NCI-H446 treated with DMSO at 0.1 percent for 48 hours (cell line): ENCODE measurements at regions not wholly inside any gene's neighbourhood (a gene's known extent, or its start where the extent isn't known, plus 50 kb on each side); places are given as distances from the start of the nearest gene placed in this dataset.
"Not testable (repeated sequence)": the region's sequence is repeated elsewhere in the genome, so short reads cannot be mapped to it uniquely, and the experiment has no call there.

Experiments used
- DNase-seq: peaks from one replicate; lab custom pipeline; 2025; lab: John Stamatoyannopoulos, UW

DNA sequence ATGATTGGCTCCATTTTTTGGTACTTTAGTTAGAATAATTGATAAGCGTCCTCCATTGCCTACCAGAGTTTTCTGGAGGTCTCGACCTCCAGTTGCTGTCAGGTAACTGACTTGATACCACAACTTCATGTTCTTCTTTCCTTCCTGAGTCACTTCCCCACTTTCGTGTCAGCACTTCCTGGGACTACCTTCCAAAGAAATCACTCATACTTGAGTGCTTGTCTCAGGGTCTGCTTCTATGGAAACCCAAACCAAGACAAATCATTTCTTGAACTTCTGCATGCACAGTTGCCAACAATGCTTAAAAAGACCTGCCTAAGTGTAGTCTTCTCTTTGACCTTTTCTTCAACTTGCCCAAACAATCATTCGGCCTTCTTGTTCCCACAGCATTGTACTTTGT lies 210.3 kb upstream of the ETAA1 start:
- no peak for DNase-seq

GRCh38 chr2:67195327-67195726 lies 201.8 kb upstream of the ETAA1 start:
- not testable (repeated sequence) for DNase-seq

GRCh38 chr2:67201521-67201920 lies 195.6 kb upstream of the ETAA1 start:
- DNase-seq = no peak

- no peak for DNase-seq
Observed at GRCh38 chr2:67204349-67204748, 192.8 kb upstream of the ETAA1 start.

GRCh38 chr2:67208887-67209500 lies 188.1 kb upstream of the ETAA1 start:
- no peak for DNase-seq

DNA sequence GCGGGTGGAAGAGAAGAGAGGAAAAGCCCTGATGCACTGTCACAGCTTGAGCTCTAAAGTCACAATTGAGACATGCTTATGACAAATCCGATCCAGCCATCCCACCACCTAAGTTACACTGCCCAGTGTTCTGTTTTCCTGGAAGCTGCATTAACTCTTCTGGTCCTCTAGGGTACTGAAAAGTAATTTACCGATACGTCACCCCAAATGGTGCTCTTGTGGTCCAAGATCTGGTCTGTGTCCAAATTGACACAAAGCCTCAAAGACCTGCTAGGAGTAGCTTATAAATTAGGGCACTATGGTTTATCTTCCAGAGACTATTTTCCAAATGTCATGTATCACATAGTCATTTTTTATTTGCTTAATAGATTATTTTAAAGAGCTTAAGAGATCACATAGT lies 186.7 kb upstream of the ETAA1 start:
- no peak for DNase-seq

GRCh38 chr2:67212203-67212602 lies 184.9 kb upstream of the ETAA1 start:
- DNase-seq = no peak

DNA sequence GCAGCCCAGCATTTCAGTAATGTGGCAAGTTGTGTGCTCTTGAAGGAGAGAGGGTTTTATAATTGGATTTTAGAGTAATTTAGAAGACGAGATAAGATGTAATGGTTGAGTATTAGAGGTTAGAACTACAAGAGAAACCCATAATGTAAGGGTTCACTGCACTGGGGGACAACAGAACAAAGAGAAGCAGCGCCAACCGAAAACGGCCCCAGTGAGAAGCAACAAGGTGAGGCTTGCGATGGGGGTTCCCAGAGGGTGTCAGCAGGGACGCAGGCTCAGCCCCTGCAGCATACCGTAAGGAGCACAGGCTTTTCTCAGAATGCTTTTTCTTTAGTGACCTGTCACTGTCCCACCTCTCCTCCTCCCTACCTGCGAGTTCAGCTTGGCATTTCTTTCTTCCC lies 183.9 kb upstream of the ETAA1 start:
- no peak for DNase-seq

GRCh38 chr2:67213677-67214402 lies 183.3 kb upstream of the ETAA1 start:
- no peak for DNase-seq

DNA sequence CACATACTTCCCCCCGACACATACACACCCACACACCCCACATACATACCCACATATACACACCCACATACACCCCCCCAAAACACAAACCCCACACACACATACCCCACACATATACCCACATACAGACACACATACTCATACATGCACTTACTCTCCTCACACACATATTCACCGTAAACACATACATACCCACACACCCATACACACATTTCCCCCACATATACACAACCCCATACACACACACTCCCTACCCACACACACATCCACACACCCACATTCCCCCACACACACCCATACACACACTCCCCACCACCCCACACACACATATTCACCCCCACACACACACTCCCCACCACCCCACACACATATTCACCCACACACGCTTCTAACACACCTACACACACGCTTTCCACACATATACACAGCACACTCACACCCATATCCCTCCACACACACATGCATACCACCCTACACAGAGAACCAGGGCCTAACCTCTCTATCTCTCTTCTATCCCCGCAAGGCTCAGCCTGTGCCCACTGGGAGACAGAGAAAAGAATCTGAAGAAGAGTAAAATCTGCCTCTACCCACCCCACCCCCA lies 182.4 kb upstream of the ETAA1 start:
- DNase-seq = no peak

- DNase-seq = peak; percentile 11
Observed at GRCh38 chr2:67215214-67216055, 181.7 kb upstream of the ETAA1 start.

GRCh38 chr2:67216103-67216502 lies 181.0 kb upstream of the ETAA1 start:
- no peak for DNase-seq

DNA sequence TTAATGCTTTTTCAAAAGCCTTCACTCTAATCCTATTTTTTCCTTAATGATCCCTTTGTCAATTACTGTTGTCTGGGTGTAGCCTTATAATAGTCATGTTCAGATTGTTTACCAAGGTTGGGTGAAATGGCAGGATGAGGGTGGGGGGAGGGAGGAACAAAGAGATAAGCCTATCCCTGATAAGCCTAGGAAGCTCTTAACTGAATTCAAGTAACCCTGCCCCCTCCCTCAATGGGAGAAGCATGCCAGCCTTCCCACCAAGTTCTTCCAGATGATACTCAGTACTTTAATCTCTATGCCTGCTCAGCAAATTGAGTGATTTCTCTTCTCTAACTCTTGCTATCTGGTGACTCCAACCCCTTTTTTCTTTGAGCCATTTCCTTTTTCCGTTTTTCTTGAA lies 180.3 kb upstream of the ETAA1 start:
- DNase-seq = no peak

GRCh38 chr2:67217398-67217797 lies 179.7 kb upstream of the ETAA1 start:
- no peak for DNase-seq

- DNase-seq = no peak
Observed at GRCh38 chr2:67218056-67218455, 179.1 kb upstream of the ETAA1 start.

DNA sequence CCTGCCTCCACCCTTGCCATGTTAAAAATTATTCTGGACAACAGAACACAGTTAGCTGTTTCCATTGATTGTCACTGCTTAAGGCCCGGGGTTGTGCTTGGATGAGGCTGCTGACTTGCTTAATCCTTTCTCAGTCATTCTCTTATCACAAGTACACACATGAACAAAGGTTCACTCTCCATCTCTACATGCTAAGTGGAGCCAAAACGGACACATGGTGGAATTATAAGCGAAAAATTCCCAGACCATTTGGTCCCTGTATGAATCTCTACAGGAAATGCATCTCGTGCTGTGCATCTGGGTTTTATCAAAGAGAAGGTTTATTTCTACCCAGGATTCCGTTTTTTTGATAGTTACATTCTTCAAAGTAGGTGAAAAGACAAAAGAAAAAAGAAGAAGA lies 177.5 kb upstream of the ETAA1 start:
- no peak for DNase-seq

GRCh38 chr2:67221266-67221665 lies 175.9 kb upstream of the ETAA1 start:
- no peak for DNase-seq

- no peak for DNase-seq
Observed at GRCh38 chr2:67225287-67225973, 171.7 kb upstream of the ETAA1 start.

DNA sequence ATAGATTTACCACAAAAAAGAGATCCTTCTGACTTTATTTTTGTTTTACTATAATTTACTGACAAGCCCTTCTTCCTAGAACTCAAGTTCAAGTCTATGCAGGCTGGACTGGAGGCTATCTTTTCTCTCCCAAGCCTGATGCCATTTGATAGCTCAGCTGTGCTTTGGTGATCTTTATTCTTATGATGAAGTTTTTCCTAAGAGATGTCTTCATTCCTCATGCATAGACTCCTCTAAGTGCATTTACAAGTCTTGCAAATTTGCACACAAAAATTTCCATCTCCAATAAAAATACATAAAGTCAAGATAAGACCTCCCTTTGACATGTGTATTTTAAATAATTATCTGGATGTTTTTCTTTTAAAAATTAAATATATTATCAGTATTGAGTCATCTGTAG lies 167.4 kb upstream of the ETAA1 start:
- DNase-seq = no peak

- no peak for DNase-seq
Observed at GRCh38 chr2:67232936-67233335, 164.2 kb upstream of the ETAA1 start.

GRCh38 chr2:67234440-67234839 lies 162.7 kb upstream of the ETAA1 start:
- DNase-seq = peak; percentile 32

DNA sequence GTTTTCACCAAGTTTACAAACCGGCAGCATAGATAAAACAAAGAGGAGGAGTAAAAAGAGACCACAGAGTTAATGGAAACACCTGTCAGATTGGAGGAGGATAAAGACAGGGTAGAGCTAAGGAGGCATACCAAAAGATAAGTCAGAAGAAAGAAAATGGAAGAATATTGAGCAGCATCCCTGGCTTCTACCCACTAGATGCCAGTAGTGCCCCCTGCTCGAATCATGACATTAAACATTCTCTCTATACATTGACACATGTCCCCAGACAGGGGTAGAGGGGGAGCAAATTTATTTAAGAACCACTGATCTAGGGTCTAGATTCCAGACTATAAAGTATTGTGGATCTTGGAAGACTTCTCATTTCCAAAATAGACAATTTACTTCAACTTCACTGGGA lies 159.8 kb upstream of the ETAA1 start:
- DNase-seq = no peak
